AG04450 (cell line): ENCODE measurements at regions not wholly inside any gene's neighbourhood (a gene's known extent, or its start where the extent isn't known, plus 50 kb on each side); places are given as distances from the start of the nearest gene placed in this dataset.

Source experiments
- CTCF ChIA-PET: fragments of 300-600, 350-600 bp; formaldehyde crosslinking; extraction: SDS; loops from one replicate; lab custom pipeline; 2022; ENCODE audit warnings: antibody characterized with exemption, inconsistent platforms; lab: Charles Lee
- POLR2A ChIA-PET: fragments of 350-600 bp; formaldehyde crosslinking; extraction: SDS; loops from one replicate; lab custom pipeline; 2021; ENCODE audit warnings: antibody characterized with exemption, inconsistent platforms; lab: Yijun Ruan, JAX
- DNase-seq: peaks from one replicate; pipeline ENCODE4 v3.0.0-alpha.2; 2011; ENCODE audit warnings: low read depth, low spot score
- H3K27ac ChIP-seq: one replicate; pipeline ENCODE4 v1.5.1; 2012; ENCODE audit warnings: low read depth, low read length, control low read depth
- H3K27me3 ChIP-seq: one replicate; pipeline ENCODE4 v1.6.0; 2012; ENCODE audit warnings: low read length; ENCODE audit not compliant: control insufficient read depth, insufficient read depth
- H3K4me3 ChIP-seq: 2 replicates; pipeline ENCODE4 v1.5.1; 2011; ENCODE audit warnings: mild to moderate bottlenecking, low read depth, low read length, control low read depth
- H3K9me3 ChIP-seq: 2 replicates; pipeline ENCODE4 v1.5.1; 2012; ENCODE audit warnings: low read length; ENCODE audit not compliant: control insufficient read depth, insufficient read depth
- CTCF ChIP-seq: IDR thresholded peaks from 2 replicates; pipeline ENCODE4 v1.5.1; 2011; ENCODE audit warnings: low read depth, low read length, control low read depth, inconsistent platforms

- no peak for DNase-seq
- no peak for TF ChIP-seq CTCF
- Histone ChIP-seq H3K4me3 (no peak overlapping the region), H3K27me3 (peaks cover 4% of the 10 kb centered on the region), H3K9me3 (0 out of 2 replicates have a peak, but pooled peaks cover 2% of the 10 kb centered on the region), H3K27ac (no peak overlapping the region)
- POLR2A ChIA-PET, result no interaction called here
- CTCF ChIA-PET, result no interaction called here
Observed at GRCh38 chr2:235399895-235400294, 93.9 kb upstream of the AGAP1 start.

- POLR2A ChIA-PET, result no interaction called here
- CTCF ChIA-PET, result no interaction called here
- TF ChIP-seq CTCF, result no peak
Observed at GRCh38 chr2:235402422-235402821, 91.4 kb upstream of the AGAP1 start.

GRCh38 chr2:235405612-235406361 is 88.1 kb upstream of the AGAP1 start:
- TF ChIP-seq CTCF, result no peak
- ChIA-PET CTCF (interaction anchor here (0.6 kb wide), 1 partner anchor 27 kb away, joined by 3 read pairs; no protein-coding TSS in a partner anchor), POLR2A (no interaction called here)
- Histone ChIP-seq H3K27ac (no peak overlapping the region), H3K27me3 (peaks cover 4% of the 10 kb centered on the region), H3K4me3 (no peak overlapping the region), H3K9me3 (no peaks in the 10 kb centered on the region)
- DNase-seq, result no peak

More at GRCh38 chr2:235402422-235402821, 91.4 kb upstream of the AGAP1 start:
- no peak overlapping the region for H3K4me3 ChIP-seq
- no peak for DNase-seq
- H3K9me3 ChIP-seq, result 0 out of 2 replicates have a peak, but pooled peaks cover 2% of the 10 kb centered on the region
- H3K27ac ChIP-seq, result no peak overlapping the region
- H3K27me3 ChIP-seq, result peaks cover 4% of the 10 kb centered on the region

GRCh38 chr2:235406430-235406829 is 87.4 kb upstream of the AGAP1 start:
- POLR2A ChIA-PET, result no interaction called here
- CTCF ChIA-PET, result no interaction called here

More at GRCh38 chr2:235406430-235406829, 87.4 kb upstream of the AGAP1 start:
- TF ChIP-seq CTCF, result no peak
- Histone ChIP-seq H3K4me3 (no peak overlapping the region), H3K9me3 (no peaks in the 10 kb centered on the region), H3K27me3 (peaks cover 4% of the 10 kb centered on the region), H3K27ac (no peak overlapping the region)
- no peak for DNase-seq
